ENCODE measurements at regions not wholly inside any gene's neighbourhood (a gene's known extent, or its start where the extent isn't known, plus 50 kb on each side); places are given as distances from the start of the nearest gene placed in this dataset.
"Not testable (repeated sequence)": the region's sequence is repeated elsewhere in the genome, so short reads cannot be mapped to it uniquely, and the experiment has no call there.

- intact Hi-C loops (cut with DNase I) = no loop called here
- ATAC-seq (no peak), DNase-seq (ENCODE audit: low spot score) (no peak)
Observed at GRCh38 chr4:72205298-72205697, 173.5 kb downstream of the NPFFR2 start.

DNA sequence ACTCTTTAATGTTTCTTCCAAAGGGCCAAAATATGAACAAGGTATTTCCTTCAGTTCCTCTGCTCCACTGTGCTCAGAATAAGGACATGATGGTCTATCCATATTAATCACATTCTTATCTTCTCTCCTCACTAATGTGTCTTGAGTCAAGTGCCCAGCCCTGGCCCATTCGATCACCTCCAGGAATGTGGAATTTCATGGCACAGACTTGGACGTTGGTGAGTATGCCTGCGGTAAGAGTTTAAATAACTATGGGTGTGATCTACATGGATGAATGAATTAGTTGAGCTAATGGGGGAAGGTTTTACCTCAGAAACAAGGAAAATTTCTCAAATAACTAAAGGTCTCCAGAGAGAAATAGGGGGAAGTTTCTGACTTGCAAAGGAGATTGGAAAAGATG, 174.0 kb downstream of the NPFFR2 start:
- ATAC-seq (no peak), DNase-seq (ENCODE audit: low spot score) (no peak)
- intact Hi-C loops (cut with DNase I) = no loop called here

DNA sequence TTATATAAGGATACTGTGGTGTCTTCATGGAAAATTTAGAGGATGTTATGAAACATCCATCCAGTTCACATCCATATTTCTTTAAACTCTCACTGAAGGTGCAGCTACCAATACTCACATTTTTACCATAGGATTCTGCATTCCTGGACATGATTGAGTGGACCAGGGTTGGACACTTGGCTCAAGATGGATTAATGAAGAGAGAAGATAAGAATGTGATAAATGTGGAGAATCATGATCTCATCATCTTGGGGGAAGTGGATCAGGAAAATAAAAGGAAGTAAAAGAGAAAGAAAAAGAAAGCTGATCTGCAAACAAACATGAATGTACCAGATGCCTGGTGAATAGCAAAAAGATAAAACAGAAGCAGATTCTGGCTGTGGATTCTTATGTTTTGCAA, 175.4 kb downstream of the NPFFR2 start:
- no peak for DNase-seq (ENCODE audit: low spot score)

DNA sequence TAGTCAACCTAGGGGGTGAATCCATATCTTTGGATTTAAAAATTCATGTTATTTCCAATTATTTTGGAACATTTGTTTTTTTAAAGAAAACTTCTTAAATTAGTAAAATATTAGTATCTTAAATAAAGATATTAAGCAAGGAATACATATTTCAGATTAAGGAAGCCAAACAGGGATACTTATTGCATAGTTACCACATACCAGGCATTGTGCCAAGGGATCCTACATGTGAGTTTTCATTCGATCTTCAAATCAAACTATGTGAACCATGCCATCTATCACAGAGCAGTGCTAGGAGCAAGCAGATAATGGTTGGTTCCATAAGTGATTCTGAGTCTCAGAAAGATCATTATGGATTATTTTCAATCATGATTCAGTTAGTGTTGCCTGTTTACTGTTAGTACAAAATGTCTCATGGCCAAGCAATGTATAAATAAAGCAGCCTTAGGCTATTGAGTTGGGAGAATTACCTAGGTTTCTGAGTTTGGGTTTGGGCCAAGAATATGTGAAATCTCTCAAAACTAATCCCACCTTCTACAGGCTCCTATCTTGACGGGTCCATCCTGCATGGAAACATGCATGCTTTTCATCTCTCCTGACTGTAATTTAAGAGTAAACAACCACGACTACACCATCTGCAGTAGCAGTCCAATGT, 176.7 kb downstream of the NPFFR2 start:
- ATAC-seq = no peak
- intact Hi-C loops (cut with DNase I) = no loop called here

More for the DNA sequence above, 175.4 kb downstream of the NPFFR2 start:
- no peak for ATAC-seq
- intact Hi-C loops (cut with DNase I) = no loop called here

DNA sequence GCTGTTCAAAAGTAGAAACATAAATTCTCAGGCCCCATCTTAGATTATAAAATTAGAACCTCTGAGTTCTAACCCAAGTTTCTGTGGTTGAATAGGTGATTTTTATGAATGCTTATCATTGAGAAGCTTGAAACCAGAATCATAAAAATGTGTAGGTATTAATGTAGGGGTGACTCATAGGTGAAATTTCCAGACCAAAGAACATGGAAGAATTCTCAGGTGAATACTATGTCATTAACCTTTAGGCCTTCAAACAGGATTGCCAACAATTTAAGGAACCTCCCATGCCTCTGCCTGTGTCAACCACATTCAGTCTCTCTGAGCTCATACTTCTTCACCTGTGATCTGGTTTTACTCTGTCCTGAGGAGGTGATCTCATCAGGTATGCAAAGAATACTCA, 177.8 kb downstream of the NPFFR2 start:
- intact Hi-C loops (cut with DNase I) = no loop called here
- no peak for DNase-seq (ENCODE audit: low spot score)
- ATAC-seq = no peak

More for the DNA sequence above, 176.7 kb downstream of the NPFFR2 start:
- DNase-seq (ENCODE audit: low spot score) = no peak

DNA sequence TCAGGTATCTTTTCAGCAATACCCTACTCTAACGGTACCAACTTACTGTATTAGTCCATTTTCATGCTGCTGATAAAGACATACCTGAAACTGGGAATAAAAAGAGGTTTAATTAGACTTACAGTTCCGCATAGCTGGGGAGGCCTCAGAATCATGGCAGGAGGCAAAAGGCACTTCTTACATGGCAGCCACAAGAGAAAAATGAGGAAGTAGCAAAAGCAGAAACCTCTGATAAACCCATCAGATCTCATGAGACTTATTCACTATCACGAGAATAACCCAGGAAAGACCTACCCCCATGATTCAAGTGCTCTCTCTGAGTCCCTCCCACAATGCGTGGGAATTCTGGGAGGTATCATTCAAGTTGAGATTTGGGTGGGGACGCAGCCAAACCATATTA, 182.0 kb downstream of the NPFFR2 start:
- intact Hi-C loops (cut with DNase I); DNase-seq (ENCODE audit: low spot score); ATAC-seq: not testable (repeated sequence)

DNA sequence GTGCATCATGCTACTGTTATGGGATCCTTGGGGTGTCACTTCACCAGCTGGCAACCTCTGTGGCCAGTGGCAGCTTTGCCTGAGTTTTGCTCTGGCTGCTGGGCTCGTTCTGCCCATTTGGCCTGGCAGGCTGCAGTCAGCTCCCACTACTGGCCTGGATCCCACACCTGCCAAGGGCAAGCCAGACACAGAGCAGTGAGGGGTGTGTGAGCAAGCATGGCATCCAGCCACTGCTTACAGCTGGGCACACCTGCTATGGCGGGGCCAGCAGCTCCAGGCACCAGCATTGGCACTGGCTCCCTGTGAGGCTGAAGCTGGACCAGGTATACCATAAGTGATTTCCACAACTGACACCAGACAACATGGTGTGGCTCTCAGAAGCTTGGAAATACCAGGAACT, 183.4 kb downstream of the NPFFR2 start:
- intact Hi-C loops (cut with DNase I) = no loop called here
- no peak for ATAC-seq
- no peak for DNase-seq (ENCODE audit: low spot score)

GRCh38 chr4:72216539-72217277, 184.9 kb downstream of the NPFFR2 start:
- ATAC-seq (peak; percentile 26), DNase-seq (ENCODE audit: low spot score) (no peak)
- intact Hi-C loops (cut with DNase I) = no loop called here

DNA sequence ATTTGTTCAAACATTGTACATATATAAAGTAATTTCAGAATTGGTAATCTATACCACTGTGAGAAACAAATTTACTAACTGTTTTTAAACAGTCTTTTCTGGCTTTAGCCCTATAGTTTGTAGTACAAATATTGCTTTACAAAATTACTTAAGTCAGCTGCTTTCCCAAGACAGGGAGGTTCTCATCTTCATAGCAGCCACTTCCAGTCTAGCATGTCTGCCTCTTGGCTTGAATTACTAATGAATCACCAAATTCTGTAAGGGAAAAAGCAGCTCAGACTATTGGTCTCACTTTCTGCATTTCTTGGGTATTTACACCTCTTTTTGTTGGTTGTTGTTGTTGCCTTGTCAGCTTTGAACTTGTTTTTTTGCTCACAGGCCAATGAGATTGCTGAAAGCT, 187.2 kb downstream of the NPFFR2 start:
- no peak for DNase-seq (ENCODE audit: low spot score)
- no peak for ATAC-seq
- intact Hi-C loops (cut with DNase I) = no loop called here
